Smooth muscle cell (in vitro differentiated cells): ENCODE measurements at regions not wholly inside any gene's neighbourhood (a gene's known extent, or its start where the extent isn't known, plus 50 kb on each side); places are given as distances from the start of the nearest gene placed in this dataset.
"Not testable (repeated sequence)": the region's sequence is repeated elsewhere in the genome, so short reads cannot be mapped to it uniquely, and the experiment has no call there.

ENCODE experiments used
- DNase-seq: peaks from one replicate; lab custom pipeline; 2025; ENCODE audit not compliant: unreplicated experiment; lab: John Stamatoyannopoulos, UW
- H2AFZ ChIP-seq: fragments of 200-600 bp; sonication (generic); 2 replicates; pipeline ENCODE4 v1.6.0; 2016; ENCODE audit warnings: antibody characterized with exemption, low read depth, mild to moderate bottlenecking
- H3F3A ChIP-seq: fragments of 200-600 bp; sonication (generic); 2 replicates; pipeline ENCODE4 v1.6.0; 2017; ENCODE audit warnings: antibody characterized with exemption, low read depth
- H3K27ac ChIP-seq: fragments of 200-600 bp; sonication (generic); 2 replicates; pipeline ENCODE4 v1.5.1; 2016; ENCODE audit warnings: low read depth, mild to moderate bottlenecking
- H3K27me3 ChIP-seq: fragments of 200-600 bp; sonication (generic); 2 replicates; pipeline ENCODE4 v1.6.1; 2016; ENCODE audit warnings: low read depth, mild to moderate bottlenecking
- H3K36me3 ChIP-seq: fragments of 200-600 bp; sonication (generic); 2 replicates; pipeline ENCODE4 v1.5.1; 2016; ENCODE audit warnings: low read depth
- H3K4me1 ChIP-seq: fragments of 200-600 bp; sonication (generic); 2 replicates; pipeline ENCODE4 v1.5.1; 2016; ENCODE audit warnings: low read depth
- H3K4me2 ChIP-seq: fragments of 200-600 bp; sonication (generic); 2 replicates; pipeline ENCODE4 v1.6.0; 2016; ENCODE audit warnings: mild to moderate bottlenecking
- H3K4me3 ChIP-seq: fragments of 200-600 bp; sonication (generic); 2 replicates; pipeline ENCODE4 v1.5.1; 2016; ENCODE audit warnings: mild to moderate bottlenecking
- H3K79me2 ChIP-seq: fragments of 200-600 bp; sonication (generic); 2 replicates; pipeline ENCODE4 v1.6.0; 2016; ENCODE audit warnings: low read depth, mild to moderate bottlenecking
- H3K9ac ChIP-seq: fragments of 200-600 bp; sonication (generic); 2 replicates; pipeline ENCODE4 v1.6.0; 2016; ENCODE audit warnings: low read depth
- H3K9me3 ChIP-seq: fragments of 200-600 bp; sonication (generic); replicated peaks from 2 replicates; pipeline ENCODE4 v1.5.1; 2016; ENCODE audit warnings: low read depth
- H4K20me1 ChIP-seq: fragments of 200-600 bp; sonication (generic); 2 replicates; pipeline ENCODE4 v1.6.0; 2016; ENCODE audit warnings: low read depth
- CTCF ChIP-seq: fragments of 200-600 bp; sonication (generic); IDR thresholded peaks from 2 replicates; pipeline ENCODE4 v1.5.1; 2017; ENCODE audit warnings: borderline replicate concordance, mild to moderate bottlenecking, antibody characterized with exemption; ENCODE audit not compliant: insufficient read depth, poor library complexity, severe bottlenecking
- WGBS: methylation state at CpG from one replicate; pipeline ENCODE4 v1.1.7; 2016; ENCODE audit warnings: low lambda C conversion rate; 5-methylcytosine and 5-hydroxymethylcytosine counted together

- Histone ChIP-seq H3K36me3 (no peaks in the 10 kb centered on the region), H3K4me2 (peak overlapping the region; percentile 62), H3K27ac (no peak overlapping the region), H4K20me1 (no peaks in the 10 kb centered on the region), H3K79me2 (no peaks in the 10 kb centered on the region), H3F3A (no peaks in the 10 kb centered on the region), H3K9me3 (no peaks in the 10 kb centered on the region), H3K9ac (no peak overlapping the region), H3K4me3 (no peak overlapping the region), H3K27me3 (peaks cover 5% of the 10 kb centered on the region), H3K4me1 (peaks cover 4% of the 10 kb centered on the region), H2AFZ (no peak overlapping the region)
- WGBS: 35% methylated on average over 2 of the region's 2 CpGs
- DNase-seq: no peak
- TF ChIP-seq CTCF: no peak
Measured at GRCh38 chr5:148747536-148747906, 78.9 kb upstream of the ADRB2 start.

- H3K9ac ChIP-seq: no peak overlapping the region
- 88% methylated on average over 4 of the region's 4 CpGs for WGBS
- H3F3A ChIP-seq: no peaks in the 10 kb centered on the region
- H2AFZ ChIP-seq: no peak overlapping the region
- no peak overlapping the region for H3K27ac ChIP-seq
- DNase-seq: no peak
- H4K20me1 ChIP-seq: no peaks in the 10 kb centered on the region
- no peaks in the 10 kb centered on the region for H3K36me3 ChIP-seq
- no peaks in the 10 kb centered on the region for H3K9me3 ChIP-seq
- H3K4me1 ChIP-seq: peaks cover 4% of the 10 kb centered on the region
- no peaks in the 10 kb centered on the region for H3K79me2 ChIP-seq
- H3K4me3 ChIP-seq: no peak overlapping the region
- no peak for TF ChIP-seq CTCF
- no peak overlapping the region for H3K4me2 ChIP-seq
- H3K27me3 ChIP-seq: peaks cover 5% of the 10 kb centered on the region
Measured at GRCh38 chr5:148748702-148749392, 77.6 kb upstream of the ADRB2 start.

- H4K20me1 ChIP-seq: no peaks in the 10 kb centered on the region
- no peak overlapping the region for H2AFZ ChIP-seq
- H3K36me3 ChIP-seq: no peaks in the 10 kb centered on the region
- TF ChIP-seq CTCF: no peak
- peaks cover 5% of the 10 kb centered on the region for H3K9me3 ChIP-seq
- H3K27ac ChIP-seq: no peak overlapping the region
- H3K4me2 ChIP-seq: no peak overlapping the region
- H3F3A ChIP-seq: no peaks in the 10 kb centered on the region
- H3K9ac ChIP-seq: no peak overlapping the region
- H3K27me3 ChIP-seq: peaks cover 5% of the 10 kb centered on the region
- DNase-seq: no peak
- H3K79me2 ChIP-seq: no peaks in the 10 kb centered on the region
- WGBS: 66% methylated on average over 5 of the region's 5 CpGs
- peaks cover 4% of the 10 kb centered on the region for H3K4me1 ChIP-seq
- H3K4me3 ChIP-seq: no peak overlapping the region
Measured at GRCh38 chr5:148750614-148751013, 75.8 kb upstream of the ADRB2 start.

GRCh38 chr5:148751025-148751424, 75.4 kb upstream of the ADRB2 start:
- Histone ChIP-seq H3K4me1 (peaks cover 4% of the 10 kb centered on the region), H3K9me3 (peaks cover 5% of the 10 kb centered on the region), H4K20me1 (no peaks in the 10 kb centered on the region), H3K4me3 (no peak overlapping the region), H3K27ac (no peak overlapping the region), H3K4me2 (no peak overlapping the region), H3K27me3 (peaks cover 5% of the 10 kb centered on the region), H3K9ac (no peak overlapping the region), H3K36me3 (no peaks in the 10 kb centered on the region), H3K79me2 (no peaks in the 10 kb centered on the region), H3F3A (no peaks in the 10 kb centered on the region), H2AFZ (no peak overlapping the region)
- no peak for TF ChIP-seq CTCF
- 83% methylated on average over 2 of the region's 2 CpGs for WGBS
- DNase-seq: no peak

GRCh38 chr5:148752375-148752774, 74.0 kb upstream of the ADRB2 start:
- not testable (repeated sequence) for DNase-seq, H3K4me1 ChIP-seq, H3K79me2 ChIP-seq, H3K27me3 ChIP-seq, H3K9me3 ChIP-seq, H3K4me2 ChIP-seq, H2AFZ ChIP-seq, H4K20me1 ChIP-seq, H3K36me3 ChIP-seq, H3F3A ChIP-seq, H3K9ac ChIP-seq, H3K27ac ChIP-seq, H3K4me3 ChIP-seq
